ENCODE measurements at regions not wholly inside any gene's neighbourhood (a gene's known extent, or its start where the extent isn't known, plus 50 kb on each side); places are given as distances from the start of the nearest gene placed in this dataset.

DNA sequence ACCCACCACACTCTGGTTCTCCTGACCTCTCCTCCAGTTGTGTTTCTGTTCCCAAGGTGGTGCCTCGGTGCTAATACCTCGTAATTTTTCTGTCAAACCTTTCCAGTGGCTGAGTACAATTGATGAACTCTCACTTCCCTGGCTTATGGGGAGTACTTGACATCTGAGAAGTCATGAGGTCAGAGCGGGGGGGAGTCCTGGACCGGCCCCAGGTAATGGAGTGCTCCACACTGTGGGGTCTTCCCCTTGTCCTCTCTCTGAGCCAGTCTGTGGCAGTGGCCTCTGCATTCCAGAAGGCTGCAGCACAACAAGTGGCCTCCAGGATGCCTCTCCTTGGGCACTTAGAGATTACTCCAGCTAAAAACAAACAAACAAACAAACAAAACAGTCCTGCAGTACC, 122.5 kb upstream of the TRIM2 start:
- no peak for TF ChIP-seq EZH2 (IDR thresholded peaks at IDR 0.05; ENCODE audit: insufficient read depth, low read length)
- TF ChIP-seq, protein P1, sequence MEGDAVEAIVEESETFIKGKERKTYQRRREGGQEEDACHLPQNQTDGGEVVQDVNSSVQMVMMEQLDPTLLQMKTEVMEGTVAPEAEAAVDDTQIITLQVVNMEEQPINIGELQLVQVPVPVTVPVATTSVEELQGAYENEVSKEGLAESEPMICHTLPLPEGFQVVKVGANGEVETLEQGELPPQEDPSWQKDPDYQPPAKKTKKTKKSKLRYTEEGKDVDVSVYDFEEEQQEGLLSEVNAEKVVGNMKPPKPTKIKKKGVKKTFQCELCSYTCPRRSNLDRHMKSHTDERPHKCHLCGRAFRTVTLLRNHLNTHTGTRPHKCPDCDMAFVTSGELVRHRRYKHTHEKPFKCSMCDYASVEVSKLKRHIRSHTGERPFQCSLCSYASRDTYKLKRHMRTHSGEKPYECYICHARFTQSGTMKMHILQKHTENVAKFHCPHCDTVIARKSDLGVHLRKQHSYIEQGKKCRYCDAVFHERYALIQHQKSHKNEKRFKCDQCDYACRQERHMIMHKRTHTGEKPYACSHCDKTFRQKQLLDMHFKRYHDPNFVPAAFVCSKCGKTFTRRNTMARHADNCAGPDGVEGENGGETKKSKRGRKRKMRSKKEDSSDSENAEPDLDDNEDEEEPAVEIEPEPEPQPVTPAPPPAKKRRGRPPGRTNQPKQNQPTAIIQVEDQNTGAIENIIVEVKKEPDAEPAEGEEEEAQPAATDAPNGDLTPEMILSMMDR (IDR thresholded peaks at IDR 0.05; ENCODE audit: insufficient read depth, low read depth, low read length), result no peak

Measured in astrocyte (in vitro differentiated cells and primary cell).